ENCODE measurements at regions not wholly inside any gene's neighbourhood (a gene's known extent, or its start where the extent isn't known, plus 50 kb on each side); places are given as distances from the start of the nearest gene placed in this dataset.
"Not testable (repeated sequence)": the region's sequence is repeated elsewhere in the genome, so short reads cannot be mapped to it uniquely, and the experiment has no call there.

- no peak for DNase-seq
Observed at GRCh38 chr5:169411786-169412430, 111.0 kb upstream of the SLIT3 start.

- no peak for DNase-seq
Observed at GRCh38 chr5:169410996-169411783, 110.3 kb upstream of the SLIT3 start.

GRCh38 chr5:169408731-169409130, 107.8 kb upstream of the SLIT3 start:
- no peak for DNase-seq

GRCh38 chr5:169408171-169408570, 107.2 kb upstream of the SLIT3 start:
- DNase-seq, result no peak

GRCh38 chr5:169404223-169404622, 103.3 kb upstream of the SLIT3 start:
- DNase-seq, result no peak

GRCh38 chr5:169398515-169398914, 97.6 kb upstream of the SLIT3 start:
- DNase-seq, result no peak

- no peak for DNase-seq
Observed at GRCh38 chr5:169395136-169395535, 94.2 kb upstream of the SLIT3 start.

- DNase-seq, result no peak
Observed at GRCh38 chr5:169394371-169394770, 93.4 kb upstream of the SLIT3 start.

GRCh38 chr5:169393907-169394306, 93.0 kb upstream of the SLIT3 start:
- no peak for DNase-seq

- DNase-seq, result no peak
Observed at GRCh38 chr5:169390265-169390664, 89.3 kb upstream of the SLIT3 start.

GRCh38 chr5:169389318-169389717, 88.4 kb upstream of the SLIT3 start:
- DNase-seq, result no peak

GRCh38 chr5:169385636-169386035, 84.7 kb upstream of the SLIT3 start:
- DNase-seq, result no peak

- DNase-seq, result no peak
Observed at GRCh38 chr5:169384661-169385060, 83.7 kb upstream of the SLIT3 start.

- DNase-seq, result no peak
Observed at GRCh38 chr5:169374761-169375160, 73.8 kb upstream of the SLIT3 start.

GRCh38 chr5:169374111-169374510, 73.2 kb upstream of the SLIT3 start:
- DNase-seq, result no peak

GRCh38 chr5:169371801-169372200, 70.9 kb upstream of the SLIT3 start:
- DNase-seq, result not testable (repeated sequence)

GRCh38 chr5:169369130-169369529, 68.2 kb upstream of the SLIT3 start:
- DNase-seq, result no peak

- DNase-seq, result no peak
Observed at GRCh38 chr5:169367861-169368260, 66.9 kb upstream of the SLIT3 start.

- no peak for DNase-seq
Observed at GRCh38 chr5:169357291-169357690, 56.4 kb upstream of the SLIT3 start.

GRCh38 chr5:169356811-169357210, 55.9 kb upstream of the SLIT3 start:
- DNase-seq, result no peak

GRCh38 chr5:169356181-169356580, 55.2 kb upstream of the SLIT3 start:
- DNase-seq, result no peak

GRCh38 chr5:169354921-169355320, 54.0 kb upstream of the SLIT3 start:
- DNase-seq, result no peak

- DNase-seq, result no peak
Observed at GRCh38 chr5:169354263-169354662, 53.3 kb upstream of the SLIT3 start.

GRCh38 chr5:169352901-169353300, 52.0 kb upstream of the SLIT3 start:
- DNase-seq, result no peak

- no peak for DNase-seq
Observed at GRCh38 chr5:169351721-169352120, 50.8 kb upstream of the SLIT3 start.

Measured in NCI-H774 (cell line).